Fibroblast of upper back skin (primary cell): ENCODE measurements at regions not wholly inside any gene's neighbourhood (a gene's known extent, or its start where the extent isn't known, plus 50 kb on each side); places are given as distances from the start of the nearest gene placed in this dataset.
"Not testable (repeated sequence)": the region's sequence is repeated elsewhere in the genome, so short reads cannot be mapped to it uniquely, and the experiment has no call there.

Source experiments
- DNase-seq: peaks from one replicate; pipeline ENCODE4 v3.0.0-alpha.2; 2013

DNA sequence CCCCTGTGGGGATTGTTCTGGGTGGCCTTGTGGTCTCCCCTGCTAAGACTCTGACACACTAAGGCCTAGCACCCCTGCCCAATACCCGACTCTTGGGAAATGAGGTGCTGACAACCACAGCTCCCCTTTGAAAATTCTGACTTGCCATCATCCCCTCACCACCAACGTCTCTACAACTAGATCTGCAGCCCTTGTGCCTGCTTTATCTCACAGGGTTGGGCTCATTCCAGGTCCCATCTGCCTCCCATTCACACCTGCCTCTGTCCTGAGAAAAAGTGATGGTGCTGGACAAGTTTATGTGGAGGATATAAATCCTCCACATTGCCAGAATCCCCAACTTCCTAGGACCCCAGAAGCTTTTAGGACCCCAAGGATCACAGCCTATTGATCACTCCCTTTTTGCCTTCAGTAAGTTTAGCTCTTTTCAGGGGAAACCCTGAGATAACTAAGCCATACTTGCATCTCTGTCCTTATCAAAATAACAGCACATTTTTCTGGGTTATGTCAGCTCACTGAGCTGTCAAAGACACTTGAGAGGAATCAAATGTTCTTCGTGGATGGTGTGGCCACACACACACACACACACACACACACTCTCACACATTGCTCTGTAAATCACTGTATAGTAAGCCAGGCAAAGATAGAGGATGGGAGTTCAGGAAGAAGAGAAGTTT lies 136.8 kb upstream of the CES5A start:
- no peak for DNase-seq

DNA sequence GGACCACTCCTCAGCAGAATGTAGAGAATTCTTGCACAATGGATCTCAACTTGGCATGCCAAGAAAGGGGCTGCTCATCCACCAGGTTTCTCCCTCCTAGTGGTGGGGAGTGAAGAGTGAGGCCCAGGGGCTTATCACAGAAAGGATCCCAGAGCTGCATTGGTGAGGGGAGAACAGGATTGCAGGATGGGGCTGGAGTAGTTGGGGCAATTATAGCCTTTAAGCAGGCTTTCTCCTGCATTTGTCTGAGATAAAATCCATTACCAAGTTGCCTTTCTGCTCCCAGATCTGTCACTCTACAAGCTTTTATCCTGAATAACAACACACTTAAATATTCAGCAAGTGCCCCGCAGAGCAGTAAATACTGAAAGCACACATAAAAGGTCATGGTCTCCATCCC lies 130.8 kb upstream of the CES5A start:
- DNase-seq: no peak

DNA sequence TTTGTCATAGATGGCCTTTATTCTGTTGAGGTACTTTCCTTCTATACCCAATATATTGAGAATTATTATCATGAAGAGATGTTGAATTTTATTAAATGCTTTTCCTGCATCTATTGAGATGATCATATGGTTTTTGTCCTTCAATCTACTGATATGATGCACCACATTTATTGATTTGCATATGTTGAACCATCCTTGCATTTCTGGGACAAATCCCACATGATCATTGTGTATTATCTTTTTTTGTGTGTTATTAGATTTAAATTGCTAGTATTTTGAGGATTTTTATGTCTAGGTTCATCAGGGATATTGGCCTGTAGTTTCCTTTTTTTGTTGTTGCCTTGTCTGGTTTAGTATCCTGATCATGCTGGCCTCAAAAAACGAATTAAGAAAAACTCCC lies 124.5 kb upstream of the CES5A start:
- no peak for DNase-seq

DNA sequence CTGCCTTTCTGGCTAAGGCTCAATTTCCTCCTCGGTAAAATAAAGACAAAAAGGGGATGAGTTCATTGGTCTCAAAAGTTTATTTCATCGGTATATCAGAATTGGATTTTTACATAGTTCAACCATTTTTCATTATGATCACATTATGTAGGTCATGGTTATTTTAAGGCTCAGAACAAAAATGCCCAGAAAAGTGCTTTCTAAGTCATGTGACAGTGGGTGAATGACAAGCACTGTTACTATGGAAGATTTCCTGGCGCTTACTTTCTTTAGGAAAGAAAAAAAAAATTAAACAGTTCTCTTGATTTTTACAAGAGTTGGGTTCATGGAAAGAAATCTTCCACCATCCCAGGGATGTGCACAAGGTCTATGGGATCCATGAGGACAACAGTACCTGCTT lies 117.9 kb upstream of the CES5A start:
- no peak for DNase-seq

DNA sequence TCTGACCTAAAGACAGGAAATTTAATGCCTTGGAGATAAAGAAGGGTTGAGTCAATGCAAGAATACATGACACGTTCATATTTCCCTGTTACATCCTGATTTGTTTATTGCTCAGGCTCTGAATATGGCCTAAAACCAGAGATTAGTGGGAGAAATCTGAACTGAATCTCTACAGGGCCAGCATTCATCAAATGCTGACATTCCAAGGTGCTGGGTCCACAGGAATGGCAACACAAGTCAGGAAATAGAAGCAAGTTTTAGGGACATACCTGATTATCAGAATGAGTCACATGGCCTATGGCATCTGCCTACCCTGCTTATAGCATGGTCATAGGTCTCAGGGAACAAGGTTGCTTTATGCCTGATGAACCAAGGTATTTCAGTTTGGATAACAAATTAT lies 117.4 kb upstream of the CES5A start:
- DNase-seq: no peak

DNA sequence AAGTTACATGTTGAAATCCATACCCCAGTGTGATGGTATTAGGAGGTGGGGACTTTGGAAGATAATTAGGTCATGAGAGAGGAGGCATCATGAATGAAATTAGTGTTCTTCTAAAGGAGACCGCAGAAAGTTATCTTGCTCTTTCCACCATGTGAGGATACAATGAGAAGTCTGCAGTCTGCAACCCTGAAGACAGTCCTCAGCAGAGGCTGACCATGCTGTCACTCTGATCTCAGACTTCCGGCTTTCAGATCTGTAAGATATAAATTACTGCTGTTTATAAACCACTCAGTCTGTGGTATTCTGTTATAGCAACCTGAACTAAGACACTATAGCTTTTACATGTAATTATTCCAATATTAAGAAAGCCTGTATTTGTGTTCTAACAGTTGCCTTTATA lies 116.7 kb upstream of the CES5A start:
- no peak for DNase-seq

DNA sequence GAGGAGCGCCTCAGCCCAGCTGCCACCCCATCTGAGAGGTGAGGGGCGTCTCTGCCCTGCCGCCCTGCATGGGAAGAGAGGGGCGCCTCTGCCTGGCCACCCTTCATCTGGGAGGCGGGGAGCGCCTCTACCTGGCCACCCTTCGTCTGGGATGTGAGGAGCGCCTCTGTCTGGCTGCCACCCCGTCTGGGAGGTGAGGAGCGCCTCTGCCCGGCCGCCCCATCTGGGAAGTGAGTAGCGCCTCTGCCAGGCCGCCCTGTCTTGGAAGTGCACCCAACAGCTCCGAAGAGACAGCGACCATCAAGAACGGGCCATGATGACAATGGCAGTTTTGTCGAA lies 114.4 kb upstream of the CES5A start:
- no peak for DNase-seq

DNA sequence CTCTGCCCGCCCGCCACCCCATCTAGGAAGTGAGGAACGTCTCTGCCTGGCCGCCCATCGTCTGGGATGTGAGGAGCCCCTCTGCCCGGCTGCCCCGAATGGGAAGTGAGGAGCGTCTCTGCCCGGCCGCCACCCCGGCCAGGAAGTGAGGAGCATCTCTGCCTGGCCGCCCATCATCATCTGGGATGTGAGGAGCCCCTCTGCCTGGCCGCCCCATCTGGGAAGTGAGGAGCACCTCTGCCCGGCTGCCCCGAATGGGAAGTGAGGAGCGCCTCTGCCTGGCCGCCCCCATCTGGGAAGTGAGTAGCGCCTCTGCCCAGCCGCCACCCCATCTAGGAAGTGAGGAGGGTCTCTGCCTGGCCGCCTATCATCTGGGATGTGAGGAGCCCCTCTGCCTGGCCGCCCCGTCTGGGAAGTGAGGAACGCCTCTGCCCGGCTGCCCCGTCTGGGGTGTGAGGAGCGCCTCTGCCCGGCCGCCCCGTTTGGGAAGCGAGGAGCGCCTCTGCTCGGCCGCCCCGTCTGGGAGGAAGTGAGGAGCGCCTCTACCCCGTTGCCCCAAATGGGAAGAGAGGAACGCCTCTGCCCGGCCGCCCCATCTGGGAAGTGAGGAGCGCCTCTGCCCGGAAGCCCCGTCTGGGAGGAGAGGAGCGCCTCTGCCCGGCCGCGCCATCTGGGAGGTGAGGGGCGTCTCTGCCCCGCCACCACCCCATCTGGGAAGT lies 113.8 kb upstream of the CES5A start:
- not testable (repeated sequence) for DNase-seq

DNA sequence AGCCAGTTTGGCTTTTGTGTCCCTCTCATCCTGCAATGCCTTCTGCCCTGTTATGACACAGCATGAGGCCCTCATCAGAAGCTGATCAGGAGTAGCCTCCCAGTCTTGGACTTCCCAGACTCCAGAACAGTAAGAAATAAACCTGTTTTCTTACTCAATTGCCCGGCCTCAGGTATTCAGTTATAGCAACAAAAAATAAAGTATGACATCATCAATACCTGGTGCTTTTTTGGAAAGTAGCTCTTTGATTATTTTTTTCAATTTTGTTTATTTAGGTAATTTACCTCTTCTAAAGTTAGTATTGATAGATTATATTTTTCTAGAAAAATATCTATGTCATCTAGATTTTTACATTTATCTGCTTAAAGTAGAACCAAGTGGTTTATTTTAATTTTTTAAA lies 112.8 kb upstream of the CES5A start:
- no peak for DNase-seq

DNA sequence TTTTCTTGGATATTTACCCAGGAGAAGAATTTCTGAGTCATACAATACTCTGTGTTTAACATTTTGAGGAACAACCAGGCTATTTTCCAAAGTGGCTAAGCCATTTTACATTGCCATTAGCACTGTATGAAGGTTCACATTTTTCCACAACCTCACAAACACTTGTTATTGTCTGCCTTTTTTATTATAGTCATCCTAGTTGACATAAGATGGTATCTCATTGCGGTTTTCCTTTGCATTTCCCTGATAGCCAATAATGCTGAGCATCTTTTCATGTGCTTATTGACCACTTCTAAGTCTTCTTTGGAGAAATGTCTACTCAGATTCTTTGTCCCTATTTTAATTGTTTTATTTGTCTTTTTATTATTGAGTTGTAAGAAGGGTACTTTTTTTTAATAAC lies 107.4 kb upstream of the CES5A start:
- DNase-seq: no peak

DNA sequence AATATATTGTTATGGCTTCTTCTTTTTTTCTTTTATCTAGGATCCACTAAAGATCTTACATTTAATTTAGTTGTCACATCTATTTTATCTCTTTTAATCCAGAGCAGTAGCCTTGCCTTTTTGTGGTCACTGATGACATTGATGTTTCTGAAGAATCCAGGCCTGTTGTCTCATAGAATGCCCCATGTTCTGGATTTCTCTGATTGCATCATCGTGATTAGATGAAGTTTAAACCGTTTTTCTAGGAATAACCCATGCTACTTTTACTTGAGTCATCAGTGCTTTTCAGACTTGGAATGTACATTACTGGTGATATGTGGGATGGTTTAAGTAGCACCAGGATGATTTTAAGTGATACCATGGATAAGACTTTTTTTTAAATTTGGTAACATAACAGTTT lies 106.4 kb upstream of the CES5A start:
- no peak for DNase-seq

DNA sequence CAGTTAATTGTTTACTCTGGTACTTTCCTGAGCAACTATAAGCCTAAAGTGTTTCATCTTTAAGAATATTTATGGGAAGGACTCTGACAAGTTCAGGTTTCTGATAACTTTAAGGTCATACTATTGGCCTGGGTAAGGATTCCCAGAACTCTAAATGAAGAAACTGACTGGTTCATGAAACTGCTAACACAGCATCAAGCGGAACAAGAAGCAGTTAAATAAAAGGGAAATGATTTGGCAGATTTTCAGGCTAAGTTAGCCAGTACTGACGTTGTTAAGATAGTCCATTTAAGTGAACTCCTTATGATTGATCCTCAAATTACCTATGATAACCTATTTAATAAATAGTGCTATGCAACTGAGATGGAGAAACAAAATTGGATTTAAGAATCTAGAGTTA lies 101.6 kb upstream of the CES5A start:
- DNase-seq: no peak

DNA sequence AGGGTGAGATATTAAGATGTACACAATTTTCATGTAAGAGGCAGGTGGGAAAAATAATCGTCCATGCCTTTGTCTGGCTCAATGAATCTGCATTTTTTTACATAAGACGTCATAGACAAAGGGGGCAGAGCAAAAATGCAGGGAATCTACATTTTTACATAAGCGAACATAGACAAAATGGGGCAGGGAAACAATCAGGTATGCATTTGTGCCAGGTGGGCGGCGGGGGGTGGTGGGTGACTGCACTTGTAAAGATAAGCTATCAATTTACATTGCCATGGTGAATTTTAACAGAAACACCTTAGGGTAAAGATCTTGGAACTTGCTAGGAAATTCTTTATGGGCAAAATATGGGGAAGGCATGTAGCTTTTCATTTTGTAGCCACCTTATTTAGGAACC lies 96.3 kb upstream of the CES5A start:
- no peak for DNase-seq

DNA sequence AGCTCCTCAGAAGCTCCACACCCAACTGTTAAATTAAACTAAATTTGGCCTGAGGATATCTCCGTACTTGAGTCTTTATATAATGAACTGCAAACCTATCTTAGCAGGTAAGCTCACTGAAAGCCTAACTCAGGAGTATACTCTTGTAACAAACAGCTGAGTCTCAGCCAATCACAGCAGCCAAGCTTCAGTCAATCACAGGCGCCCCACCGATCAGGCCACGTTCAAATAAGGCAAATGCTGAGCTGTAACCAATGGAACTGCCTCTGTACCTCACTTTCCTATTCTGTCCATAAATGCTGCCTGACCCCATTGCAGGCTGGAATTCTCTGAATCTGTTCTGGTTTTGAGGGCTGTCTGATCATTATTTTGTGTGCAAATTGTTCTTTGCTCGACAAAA lies 93.0 kb upstream of the CES5A start:
- DNase-seq: no peak

DNA sequence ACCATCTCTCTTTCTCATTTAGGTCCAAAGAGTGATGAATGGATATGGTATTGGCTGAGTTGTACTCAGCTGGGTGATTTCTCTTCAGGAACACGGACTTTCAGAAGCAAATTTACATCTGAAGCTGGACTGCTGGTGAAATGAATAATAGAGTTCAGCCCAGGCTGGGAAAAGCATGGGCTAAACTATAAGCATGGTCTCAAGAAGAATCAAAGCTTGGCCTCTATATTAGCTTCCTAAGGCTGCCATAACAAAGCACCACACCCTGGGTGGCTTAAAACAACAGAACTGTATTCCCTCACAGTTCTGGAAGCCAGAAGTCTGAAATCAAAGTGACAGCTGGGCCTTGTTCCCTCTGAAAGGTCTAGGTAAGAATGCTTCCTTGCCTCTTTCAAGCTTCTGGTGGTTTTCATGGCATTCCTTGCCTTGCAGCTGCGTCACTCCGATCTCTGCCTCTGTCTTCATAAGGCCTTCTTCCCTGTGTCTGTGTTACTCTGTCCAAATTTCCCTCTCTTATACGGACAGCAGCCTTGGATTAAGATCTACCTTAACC lies 89.8 kb upstream of the CES5A start:
- no peak for DNase-seq

DNA sequence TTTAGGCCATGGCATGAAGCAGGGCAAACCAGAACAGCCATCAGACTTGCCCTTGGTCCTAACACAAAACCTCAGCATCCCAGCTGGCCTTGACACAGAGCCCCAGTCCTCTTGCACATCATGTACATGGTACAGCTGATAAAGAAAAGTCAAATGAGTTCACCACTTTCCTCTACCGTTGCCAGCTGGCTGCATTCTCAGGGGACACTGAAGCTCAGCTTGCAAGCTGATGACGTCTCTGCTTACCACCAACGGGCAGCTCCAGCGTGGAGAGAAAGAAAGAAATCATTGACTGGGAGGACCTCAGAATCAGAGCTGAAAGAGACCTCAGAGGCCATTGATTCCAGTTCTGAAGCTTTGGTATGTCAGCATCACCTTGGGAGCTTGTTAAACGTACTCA lies 80.7 kb upstream of the CES5A start:
- no peak for DNase-seq

DNA sequence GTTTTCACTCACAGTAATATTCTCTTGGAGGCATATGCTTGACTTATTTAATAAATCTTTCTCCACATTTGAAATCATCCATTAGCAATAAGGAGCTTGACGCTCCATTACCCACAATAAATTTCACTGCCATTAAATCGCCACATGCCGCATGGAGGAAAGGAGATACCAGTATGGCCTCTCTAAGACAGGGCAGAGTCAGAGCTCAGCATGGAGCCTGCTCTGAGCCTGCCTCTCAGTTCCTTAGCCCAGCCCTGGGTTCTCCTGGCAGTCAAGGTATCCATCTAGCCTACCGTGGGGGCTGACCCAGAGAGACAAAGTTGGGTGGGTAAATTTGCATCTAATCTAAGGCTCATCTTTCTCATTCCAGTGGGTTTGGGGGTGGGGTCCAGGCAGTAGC lies 80.3 kb upstream of the CES5A start:
- DNase-seq: no peak

DNA sequence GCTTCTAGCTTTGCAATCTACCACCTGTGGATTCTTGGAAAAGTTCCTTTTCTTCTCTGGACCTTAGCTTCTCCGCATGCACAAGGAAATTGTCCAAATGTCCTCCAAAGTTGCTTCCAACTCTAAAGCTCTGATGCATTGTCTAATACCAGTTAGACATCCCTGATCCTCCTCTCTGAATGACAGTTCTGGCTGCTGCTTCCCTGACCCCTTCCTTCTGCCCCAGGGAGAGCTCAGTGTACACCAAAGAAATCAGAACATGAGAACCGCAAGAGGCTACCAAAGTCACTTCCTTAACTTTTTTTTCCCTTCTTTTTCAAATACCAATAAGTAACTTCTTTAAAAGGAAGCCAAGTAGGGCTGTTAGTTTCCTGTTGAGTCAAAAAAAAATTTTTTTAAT lies 79.7 kb upstream of the CES5A start:
- DNase-seq: no peak

DNA sequence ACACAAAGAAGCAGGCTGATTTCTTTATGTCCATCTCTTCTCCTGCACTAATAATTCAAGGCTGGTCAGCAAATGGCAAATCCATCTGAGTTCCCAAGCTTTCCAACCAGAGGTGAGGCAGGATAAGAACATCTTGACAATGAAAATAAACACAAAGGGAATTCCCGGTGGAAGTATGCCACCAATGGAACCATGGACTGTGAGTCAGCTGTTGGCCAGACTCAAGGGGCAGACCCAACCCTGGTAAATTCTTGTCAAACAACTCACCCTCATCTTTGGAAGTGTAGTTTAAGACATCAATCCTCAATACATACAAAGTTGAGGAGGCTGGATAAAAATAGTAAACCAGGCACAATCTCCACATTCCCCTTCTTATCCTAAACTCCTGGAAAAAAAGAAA lies 74.3 kb upstream of the CES5A start:
- DNase-seq: peak; percentile 34

DNA sequence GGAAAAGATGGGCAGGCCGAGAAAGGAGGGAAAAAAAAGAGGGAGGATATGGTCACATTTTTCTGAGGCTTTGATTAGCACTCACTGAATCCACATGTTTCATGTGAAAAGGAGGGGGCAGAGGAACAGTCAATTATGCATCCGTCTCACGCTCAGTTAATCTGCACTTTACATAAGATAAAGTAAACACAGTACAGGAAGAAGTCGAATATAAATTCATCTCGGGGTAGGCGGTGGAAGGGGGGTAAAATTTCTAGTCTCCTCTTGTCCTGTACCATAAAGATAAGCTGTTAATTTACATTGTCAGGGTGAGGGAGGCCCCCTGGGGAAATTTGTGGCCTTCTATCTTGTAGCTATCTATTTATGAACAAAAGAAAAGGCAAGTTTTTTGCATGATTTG lies 73.1 kb upstream of the CES5A start:
- DNase-seq: no peak

DNA sequence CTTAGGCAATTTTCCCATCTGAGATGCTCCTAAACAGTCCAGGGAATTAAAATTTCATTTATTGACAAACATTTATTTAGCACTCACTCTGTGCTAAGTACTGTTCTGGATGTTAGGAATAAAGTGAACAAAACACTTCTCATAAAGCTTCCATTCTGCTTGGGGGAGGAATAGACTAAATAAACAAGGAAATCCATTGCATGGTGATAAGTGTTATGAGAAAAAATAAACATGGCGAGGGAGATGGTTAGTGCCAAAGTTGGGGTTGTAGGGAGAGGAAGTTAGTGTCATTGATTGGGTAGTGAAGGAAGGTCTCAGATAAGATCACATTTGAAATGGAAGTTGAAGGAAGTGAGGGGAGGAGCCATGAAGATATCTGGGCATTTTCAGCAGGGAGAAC lies 72.2 kb upstream of the CES5A start:
- DNase-seq: no peak

DNA sequence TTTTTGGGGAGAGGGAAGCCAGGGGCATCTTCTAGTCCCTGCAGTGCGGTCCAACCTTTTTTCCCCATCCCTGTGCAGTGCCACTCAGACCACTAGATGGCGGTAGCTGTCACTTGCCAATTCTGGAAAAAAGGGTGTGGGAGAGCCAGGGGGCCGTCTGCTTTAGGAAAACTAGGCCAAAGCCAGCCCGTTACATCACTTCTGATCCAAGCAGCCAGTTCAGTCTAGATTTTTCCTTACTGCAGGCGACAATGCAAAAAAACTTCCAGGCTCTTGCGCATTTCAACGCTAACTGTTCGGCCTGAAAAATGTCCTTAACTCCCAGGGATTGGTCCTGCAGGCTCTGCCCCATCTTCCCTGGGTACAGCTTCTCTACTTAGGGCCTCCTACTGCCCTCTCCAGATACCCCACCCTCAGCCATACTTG lies 69.2 kb upstream of the CES5A start:
- DNase-seq: peak; percentile 76

DNA sequence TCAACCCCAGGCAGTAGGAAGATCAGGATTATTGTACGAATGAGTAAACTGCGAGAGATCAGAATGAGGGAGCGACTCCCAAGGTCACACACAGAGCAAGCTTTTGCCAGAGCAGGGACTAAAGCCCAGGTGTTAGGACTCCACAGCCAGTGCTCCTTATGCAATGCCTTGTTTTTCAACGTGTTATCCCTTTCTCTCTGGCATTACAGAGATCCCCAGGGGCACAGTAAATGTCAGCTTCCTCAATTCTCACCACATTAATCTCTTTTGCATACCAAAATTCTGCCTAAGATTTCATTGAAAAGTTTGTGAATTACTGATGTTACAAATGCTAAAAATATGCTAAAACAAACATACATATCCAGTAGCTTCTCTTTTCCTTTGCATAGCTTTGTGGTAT lies 68.1 kb upstream of the CES5A start:
- peak; percentile 40 for DNase-seq

DNA sequence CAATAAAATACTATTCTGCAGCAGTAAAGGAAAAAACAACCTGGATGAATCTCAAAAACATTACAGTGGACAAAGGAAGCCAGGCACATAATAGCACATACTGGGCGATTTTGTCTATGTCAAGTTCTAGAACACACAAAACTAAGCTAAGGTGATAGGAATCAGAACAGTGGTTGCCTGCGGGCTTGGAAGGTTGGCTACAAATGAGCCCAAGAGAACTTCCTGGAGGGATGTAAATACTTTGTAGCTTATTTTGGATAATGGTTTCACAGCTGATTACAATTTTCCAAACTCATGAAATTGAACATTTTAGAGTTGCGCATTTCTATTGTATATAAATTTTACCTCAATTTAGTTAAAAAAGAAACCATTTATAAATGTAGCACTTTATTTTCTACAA lies 67.6 kb upstream of the CES5A start:
- no peak for DNase-seq

DNA sequence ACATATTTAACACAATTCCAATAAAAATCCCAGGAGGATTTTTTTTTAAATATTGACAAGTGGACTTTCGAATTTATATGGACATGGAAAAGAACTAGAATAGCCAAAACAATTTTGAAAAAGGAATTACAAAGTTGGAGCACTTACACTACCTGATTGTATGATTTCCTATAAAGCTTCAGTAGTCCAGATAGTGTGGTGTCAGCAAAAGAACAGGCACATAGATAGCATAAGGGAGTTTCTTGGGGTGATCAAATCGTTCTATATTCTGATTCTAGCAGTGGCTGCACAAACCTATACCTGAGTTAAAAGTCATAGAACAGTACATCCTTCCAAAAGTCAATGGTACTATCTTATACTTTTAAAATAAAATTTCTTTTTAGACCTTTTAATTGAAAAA lies 66.4 kb upstream of the CES5A start:
- no peak for DNase-seq
